Neuronal stem cell (in vitro differentiated cells): ENCODE measurements at regions not wholly inside any gene's neighbourhood (a gene's known extent, or its start where the extent isn't known, plus 50 kb on each side); places are given as distances from the start of the nearest gene placed in this dataset.

Source experiments
- DNase-seq: peaks from one replicate; pipeline ENCODE4 v3.0.0-alpha.2; 2013; ENCODE audit warnings: low spot score
- H2AFZ ChIP-seq: one replicate; pipeline ENCODE4 v1.6.1; 2013; ENCODE audit warnings: mild to moderate bottlenecking, low read length, inconsistent platforms
- H2AK5ac ChIP-seq: 2 replicates; pipeline ENCODE4 v1.6.1; 2013; ENCODE audit warnings: low read depth, mild to moderate bottlenecking, inconsistent platforms, low read length, moderate library complexity, mixed read lengths
- H2BK120ac ChIP-seq: 2 replicates; pipeline ENCODE4 v1.6.1; 2013; ENCODE audit warnings: low read depth, mild to moderate bottlenecking, inconsistent platforms, low read length, moderate library complexity, mixed read lengths
- H2BK12ac ChIP-seq: one replicate; pipeline ENCODE4 v1.6.1; 2013; ENCODE audit warnings: low read length, inconsistent platforms
- H2BK15ac ChIP-seq: 2 replicates; pipeline ENCODE4 v1.6.1; 2013; ENCODE audit warnings: mild to moderate bottlenecking, low read length, inconsistent platforms, mixed read lengths
- H2BK5ac ChIP-seq: one replicate; pipeline ENCODE4 v1.6.1; 2013; ENCODE audit warnings: inconsistent platforms, mild to moderate bottlenecking, low read length, moderate library complexity
- H3K14ac ChIP-seq: one replicate; pipeline ENCODE4 v1.6.1; 2013; ENCODE audit warnings: low read length, inconsistent platforms
- H3K18ac ChIP-seq: 2 replicates; pipeline ENCODE4 v1.6.1; 2013; ENCODE audit warnings: low read length, inconsistent platforms
- H3K23ac ChIP-seq: 2 replicates; pipeline ENCODE4 v1.6.1; 2013; ENCODE audit warnings: low read depth, mild to moderate bottlenecking, mixed read lengths, low read length, inconsistent platforms; ENCODE audit not compliant: poor library complexity
- H3K27ac ChIP-seq: replicated peaks from 3 replicates; pipeline ENCODE4 v1.5.1; 2013; ENCODE audit warnings: low read length, inconsistent platforms
- H3K27me3 ChIP-seq, 3 experiments: 2 replicates each; pipeline ENCODE4 v1.6.1; 2013; ENCODE audit warnings: low read length in 3 of 3, mild to moderate bottlenecking in 2 of 3, inconsistent platforms in 1 of 3, low read depth in 1 of 3, mixed read lengths in 1 of 3, moderate library complexity in 1 of 3; ENCODE audit not compliant: control insufficient read depth in 3 of 3, insufficient read depth in 3 of 3
- H3K36me3 ChIP-seq, 2 donors: replicated peaks in 1 of 2; 2 replicates each; pipeline ENCODE4 v1.6.1; 2013; ENCODE audit warnings: low read length in 2 of 2; ENCODE audit not compliant: control insufficient read depth in 2 of 2, insufficient read depth in 2 of 2
- H3K4ac ChIP-seq: 2 replicates; pipeline ENCODE4 v1.6.1; 2013; ENCODE audit warnings: inconsistent platforms, mild to moderate bottlenecking, low read length, moderate library complexity
- H3K4me1 ChIP-seq, 2 donors: 1 replicate in 1 of 2; 2 replicates in 1 of 2; pipeline ENCODE4 v1.6.1; 2013; ENCODE audit warnings: low read length in 2 of 2, low read depth in 1 of 2; ENCODE audit not compliant: control insufficient read depth in 2 of 2, insufficient read depth in 1 of 2
- H3K4me2 ChIP-seq: one replicate; pipeline ENCODE4 v1.6.1; 2013; ENCODE audit warnings: mild to moderate bottlenecking, low read length, inconsistent platforms; ENCODE audit not compliant: insufficient read depth, poor library complexity, severe bottlenecking
- H3K4me3 ChIP-seq, 2 donors: 2 replicates each; pipeline ENCODE4 v1.5.1; 2013; ENCODE audit warnings: low read length in 2 of 2, mild to moderate bottlenecking in 2 of 2, inconsistent platforms in 1 of 2, moderate library complexity in 1 of 2
- H3K79me1 ChIP-seq: one replicate; pipeline ENCODE4 v1.6.1; 2013; ENCODE audit warnings: low read depth, mild to moderate bottlenecking, inconsistent platforms, low read length, moderate library complexity
- H3K9ac ChIP-seq: one replicate; pipeline ENCODE4 v1.6.1; 2013; ENCODE audit warnings: mild to moderate bottlenecking, low read depth, low read length, inconsistent platforms; ENCODE audit not compliant: poor library complexity
- H3K9me3 ChIP-seq, 2 donors: replicated peaks in 1 of 2; 2 replicates each; pipeline versions ENCODE3 to v1.6.1; 2013; ENCODE audit warnings: low read length in 2 of 2, mild to moderate bottlenecking in 2 of 2, inconsistent platforms in 1 of 2, low read depth in 1 of 2, mixed read lengths in 1 of 2, moderate library complexity in 1 of 2; ENCODE audit not compliant: control insufficient read depth in 2 of 2, insufficient read depth in 1 of 2
- H4K8ac ChIP-seq: one replicate; pipeline ENCODE4 v1.6.1; 2013; ENCODE audit warnings: low read depth, mild to moderate bottlenecking, inconsistent platforms, low read length, moderate library complexity
- H4K91ac ChIP-seq: one replicate; pipeline ENCODE4 v1.6.1; 2013; ENCODE audit warnings: low read length, low read depth, mild to moderate bottlenecking, inconsistent platforms; ENCODE audit not compliant: poor library complexity
- WGBS, 2 donors: extraction: QIAGEN DNeasy Blood & Tissue Kit; methylation state at CpG; one replicate each; pipeline ENCODE4 v1.1.7; 2013; ENCODE audit warnings: missing lambda C conversion rate in 2 of 2, mixed read lengths in 1 of 2; ENCODE audit not compliant: insufficient read length in 2 of 2, insufficient replicate concordance in 1 of 2; ENCODE audit errors: extremely low coverage in 2 of 2; 5-methylcytosine and 5-hydroxymethylcytosine counted together

GRCh38 chr10:105868935-105869334 lies 1227.8 kb downstream of the SORCS3 start:
- no peaks in the 10 kb centered on the region for H3K4me1 ChIP-seq
- H3K23ac ChIP-seq: no peak overlapping the region
- H4K91ac ChIP-seq: no peak overlapping the region
- H3K4ac ChIP-seq: no peak overlapping the region
- no peak overlapping the region for H2BK5ac ChIP-seq
- no peak overlapping the region for H3K4me2 ChIP-seq
- WGBS, 2 donors: no CpG with 5 or more reads among the region's 1 CpG
- H2BK120ac ChIP-seq: no peak overlapping the region
- H2BK12ac ChIP-seq: no peak overlapping the region
- H3K27me3 ChIP-seq: no peaks in the 10 kb centered on the region
- H3K79me1 ChIP-seq: no peaks in the 10 kb centered on the region
- no peak overlapping the region for H2AFZ ChIP-seq
- no peak overlapping the region for H3K9ac ChIP-seq
- H2AK5ac ChIP-seq: no peak overlapping the region
- no peak overlapping the region for H3K18ac ChIP-seq
- H2BK15ac ChIP-seq: no peak overlapping the region
- no peak overlapping the region for H3K27ac ChIP-seq
- H4K8ac ChIP-seq: no peak overlapping the region
- H3K36me3 ChIP-seq: no peaks in the 10 kb centered on the region
- H3K4me3 ChIP-seq: no peak overlapping the region
- DNase-seq: no peak
- no peak overlapping the region for H3K14ac ChIP-seq
- H3K9me3 ChIP-seq: peaks cover 0 to 7% of the 10 kb centered on the region in 2 donors

- no CpG with 5 or more reads among the region's 2 CpGs for WGBS, 2 donors
- Histone ChIP-seq H2AFZ (no peak overlapping the region), H3K27me3 (no peaks in the 10 kb centered on the region), H2AK5ac (no peak overlapping the region), H3K36me3 (no peaks in the 10 kb centered on the region), H3K4me3 (no peak overlapping the region), H3K23ac (no peak overlapping the region), H4K8ac (no peak overlapping the region), H3K4ac (no peak overlapping the region), H3K27ac (no peak overlapping the region), H2BK120ac (no peak overlapping the region), H4K91ac (no peak overlapping the region), H2BK5ac (no peak overlapping the region), H3K4me2 (no peak overlapping the region), H2BK12ac (no peak overlapping the region), H3K18ac (no peak overlapping the region), H3K14ac (no peak overlapping the region), H3K4me1 (peaks cover 0 to 2% of the 10 kb centered on the region in 2 donors), H2BK15ac (no peak overlapping the region), H3K9me3 (no peaks in the 10 kb centered on the region), H3K79me1 (no peaks in the 10 kb centered on the region), H3K9ac (no peak overlapping the region)
- no peak for DNase-seq
These were observed 1223.8 kb downstream of the SORCS3 start for GRCh38 chr10:105864854-105865253.

- peaks cover 0 to 2% of the 10 kb centered on the region in 2 donors for H3K4me1 ChIP-seq
- H3K18ac ChIP-seq: no peak overlapping the region
- no peak overlapping the region for H2BK120ac ChIP-seq
- no peak overlapping the region for H2BK12ac ChIP-seq
- no peaks in the 10 kb centered on the region for H3K36me3 ChIP-seq
- H3K4me3 ChIP-seq: no peak overlapping the region
- H3K9ac ChIP-seq: no peak overlapping the region
- H3K79me1 ChIP-seq: no peaks in the 10 kb centered on the region
- no peak overlapping the region for H2AK5ac ChIP-seq
- WGBS, 2 donors: no CpG with 5 or more reads among the region's 4 CpGs
- no peak overlapping the region for H2BK5ac ChIP-seq
- H4K8ac ChIP-seq: no peak overlapping the region
- H3K4ac ChIP-seq: no peak overlapping the region
- no peak overlapping the region for H3K4me2 ChIP-seq
- no peak overlapping the region for H3K14ac ChIP-seq
- H3K9me3 ChIP-seq: no peaks in the 10 kb centered on the region
- H3K27me3 ChIP-seq: no peaks in the 10 kb centered on the region
- no peak overlapping the region for H2BK15ac ChIP-seq
- no peak overlapping the region for H3K27ac ChIP-seq
- no peak for DNase-seq
- no peak overlapping the region for H2AFZ ChIP-seq
- H3K23ac ChIP-seq: no peak overlapping the region
- no peak overlapping the region for H4K91ac ChIP-seq
These were observed 1216.5 kb downstream of the SORCS3 start for GRCh38 chr10:105857268-105858264.

- no peak overlapping the region for H2AK5ac ChIP-seq
- H3K9me3 ChIP-seq: no peaks in the 10 kb centered on the region
- H3K4ac ChIP-seq: no peak overlapping the region
- no peak overlapping the region for H3K14ac ChIP-seq
- H2BK5ac ChIP-seq: no peak overlapping the region
- no peak overlapping the region for H2BK120ac ChIP-seq
- no peak overlapping the region for H3K23ac ChIP-seq
- H2BK15ac ChIP-seq: no peak overlapping the region
- H3K9ac ChIP-seq: no peak overlapping the region
- H4K91ac ChIP-seq: no peak overlapping the region
- H3K4me1 ChIP-seq: no peaks in the 10 kb centered on the region
- H3K79me1 ChIP-seq: no peaks in the 10 kb centered on the region
- no peak overlapping the region for H2AFZ ChIP-seq
- H3K4me2 ChIP-seq: no peak overlapping the region
- no peak overlapping the region for H3K4me3 ChIP-seq
- H2BK12ac ChIP-seq: no peak overlapping the region
- no peaks in the 10 kb centered on the region for H3K36me3 ChIP-seq
- no peaks in the 10 kb centered on the region for H3K27me3 ChIP-seq
- no CpG with 5 or more reads among the region's 2 CpGs for WGBS, 2 donors
- no peak for DNase-seq
- H4K8ac ChIP-seq: no peak overlapping the region
- H3K18ac ChIP-seq: no peak overlapping the region
- H3K27ac ChIP-seq: no peak overlapping the region
These were observed 1214.7 kb downstream of the SORCS3 start for GRCh38 chr10:105855791-105856190.
